GM12891 (cell line): ENCODE measurements at regions not wholly inside any gene's neighbourhood (a gene's known extent, or its start where the extent isn't known, plus 50 kb on each side); places are given as distances from the start of the nearest gene placed in this dataset.

Experiments used
- DNase-seq: peaks from one replicate; pipeline ENCODE4 v3.0.0; 2011; ENCODE audit warnings: low spot score; ENCODE audit not compliant: insufficient read length
- FAIRE-seq: peaks from 2 replicates; lab custom pipeline; 2011; peaks lifted over from hg19 to GRCh38; lab: Jason Lieb, UNC
- PAX5 ChIP-seq: IDR thresholded peaks from 2 replicates; pipeline ENCODE4 v1.6.1; 2011; ENCODE audit warnings: low read length, moderate library complexity, mild to moderate bottlenecking; ENCODE audit not compliant: insufficient read depth, severe bottlenecking
- POLR2A ChIP-seq: IDR thresholded peaks from 2 replicates; pipeline ENCODE4 v1.6.1; 2011; ENCODE audit warnings: low read depth, low read length, control low read depth
- POLR2AphosphoS5 ChIP-seq: IDR thresholded peaks from 2 replicates; pipeline ENCODE4 v1.6.1; 2011; ENCODE audit warnings: low read depth, low read length, control low read depth
- POU2F2 ChIP-seq: IDR thresholded peaks from 2 replicates; pipeline ENCODE4 v1.6.1; 2011; ENCODE audit warnings: low read depth, mild to moderate bottlenecking, control low read depth, low read length, moderate library complexity
- SPI1 ChIP-seq: IDR thresholded peaks from 2 replicates; pipeline ENCODE4 v1.6.1; 2011; ENCODE audit warnings: low read depth, low read length, control low read depth
- TAF1 ChIP-seq: IDR thresholded peaks from 2 replicates; pipeline ENCODE4 v1.6.1; 2011; ENCODE audit warnings: low read depth, low read length, control low read depth

DNA sequence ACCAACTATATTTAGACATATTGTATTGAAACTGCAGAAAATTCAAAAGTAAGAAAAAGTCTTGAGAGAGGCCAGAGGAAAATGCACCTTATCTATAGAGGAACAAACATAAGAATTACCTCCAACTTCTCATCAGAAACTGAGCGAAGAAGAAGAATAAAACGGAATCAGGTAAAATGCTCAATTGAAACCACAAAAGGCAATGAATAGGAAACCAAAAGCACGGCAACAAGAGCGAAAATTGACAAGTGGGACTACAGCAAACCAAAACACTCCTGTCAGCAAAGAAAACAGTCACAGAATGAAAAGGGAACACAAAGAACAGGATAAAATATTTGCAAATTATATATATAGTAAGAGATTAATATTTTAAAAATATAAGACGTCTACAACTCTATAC is 61.9 kb upstream of the PARP11 start:
- DNase-seq: no peak
- no peak for FAIRE-seq
- TF ChIP-seq POU2F2 (no peak), SPI1 (no peak), PAX5 (no peak)

DNA sequence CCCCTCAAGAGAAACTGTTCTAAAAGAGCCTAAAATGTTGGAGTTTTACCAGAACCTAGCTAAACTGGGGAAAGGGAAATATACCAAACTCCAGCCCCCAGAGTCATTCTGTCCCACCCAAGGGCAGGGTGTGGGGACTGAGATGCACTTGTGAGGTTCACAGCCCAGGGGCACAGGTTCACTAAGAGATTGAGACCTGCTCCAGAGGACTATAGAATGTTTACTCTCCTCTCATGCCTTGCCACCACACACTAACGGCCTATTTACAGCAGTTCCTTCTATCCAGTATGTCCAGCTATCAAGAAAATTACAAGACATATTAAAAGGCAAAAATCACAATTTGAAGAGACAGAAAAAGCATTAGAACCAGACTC is 60.6 kb upstream of the PARP11 start:
- TF ChIP-seq POLR2AphosphoS5: no peak
- TF ChIP-seq POLR2A: no peak
- TF ChIP-seq SPI1: no peak
- no peak for TF ChIP-seq PAX5
- no peak for TF ChIP-seq POU2F2
- TF ChIP-seq TAF1: no peak
- DNase-seq (no peak), FAIRE-seq (no peak)

DNA sequence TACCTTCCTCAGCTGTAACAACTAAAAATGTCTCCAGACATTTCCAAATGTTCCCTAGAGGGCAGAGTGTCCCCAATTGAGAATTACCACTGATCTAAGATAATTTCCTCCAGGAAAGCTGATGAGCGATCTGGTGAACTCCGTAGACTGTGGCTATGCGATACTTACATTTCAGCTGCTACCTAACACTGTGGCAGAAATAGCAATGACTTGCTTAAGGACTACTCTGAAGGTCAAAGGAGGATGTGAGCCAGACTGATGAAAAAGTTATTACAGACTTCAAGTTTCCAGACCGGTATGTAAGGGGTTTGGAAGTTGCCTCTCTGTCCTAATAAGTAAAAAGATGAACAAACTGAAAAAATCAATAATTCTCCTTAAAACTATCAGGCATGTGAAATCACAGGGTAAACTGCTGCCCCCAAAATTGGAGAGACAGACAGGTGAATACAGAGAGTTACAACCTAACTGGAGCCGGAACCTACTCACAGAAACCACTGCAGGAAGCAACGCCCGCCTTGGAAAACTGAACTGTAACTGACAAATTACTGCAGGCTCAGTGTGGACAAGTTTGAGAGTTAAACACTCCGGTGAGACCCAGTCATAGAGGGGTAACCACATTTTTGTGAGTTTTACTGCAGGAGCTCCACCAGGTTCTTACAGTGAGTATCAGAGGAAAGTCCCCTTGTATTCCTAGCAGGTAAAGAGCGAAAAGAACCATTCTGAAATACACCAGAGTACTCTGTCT is 60.0 kb upstream of the PARP11 start:
- TF ChIP-seq POLR2A: no peak
- no peak for TF ChIP-seq TAF1
- TF ChIP-seq SPI1: no peak
- no peak for TF ChIP-seq POLR2AphosphoS5
- TF ChIP-seq PAX5: no peak
- no peak for TF ChIP-seq POU2F2

DNA sequence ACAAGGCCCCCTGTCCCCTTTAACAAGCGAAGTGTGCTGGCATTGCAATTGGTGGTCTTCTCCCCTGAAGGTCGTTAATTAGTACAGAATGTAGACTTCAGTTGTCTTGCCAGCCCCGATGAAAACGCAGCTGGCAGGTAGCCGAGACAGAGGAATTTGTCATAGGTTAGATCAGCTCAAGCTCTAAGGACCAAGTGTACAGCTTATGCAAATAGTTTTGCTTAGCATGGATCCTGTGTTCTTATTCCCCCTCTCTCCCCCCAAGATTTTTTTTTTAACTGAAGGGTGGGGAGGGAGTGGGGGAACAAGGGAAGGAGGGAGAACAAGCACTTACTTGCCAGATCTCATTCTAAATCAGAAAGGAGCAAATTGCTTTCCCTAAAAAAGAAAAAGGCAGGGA is 58.6 kb upstream of the PARP11 start:
- DNase-seq (no peak), FAIRE-seq (no peak)
- TF ChIP-seq POU2F2 (no peak), SPI1 (no peak), PAX5 (no peak)

More for the DNA sequence above, 60.0 kb upstream of the PARP11 start:
- no peak for FAIRE-seq
- DNase-seq: no peak

DNA sequence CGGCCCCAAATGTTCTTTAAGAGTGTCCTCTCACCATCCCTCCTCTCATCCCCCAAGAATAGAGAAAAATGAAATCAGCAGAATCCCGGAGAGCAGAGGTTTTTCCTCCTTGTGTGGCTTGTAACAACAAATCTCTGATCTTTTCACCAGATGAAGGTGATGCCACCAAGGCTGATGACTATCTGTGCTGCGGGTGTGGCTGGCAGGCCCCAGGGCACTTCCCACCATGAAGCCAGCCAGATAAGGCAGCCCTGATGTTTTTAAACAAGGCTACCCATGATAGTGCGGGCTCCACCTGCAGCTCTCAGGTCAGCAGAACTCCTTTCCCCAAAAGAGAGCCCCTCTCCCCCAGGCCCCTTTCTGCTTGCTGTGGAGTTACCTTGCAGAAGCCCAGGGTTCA is 58.0 kb upstream of the PARP11 start:
- no peak for FAIRE-seq
- TF ChIP-seq SPI1 (no peak), POU2F2 (no peak), PAX5 (no peak), TAF1 (no peak), POLR2AphosphoS5 (no peak), POLR2A (no peak)
- DNase-seq: no peak

DNA sequence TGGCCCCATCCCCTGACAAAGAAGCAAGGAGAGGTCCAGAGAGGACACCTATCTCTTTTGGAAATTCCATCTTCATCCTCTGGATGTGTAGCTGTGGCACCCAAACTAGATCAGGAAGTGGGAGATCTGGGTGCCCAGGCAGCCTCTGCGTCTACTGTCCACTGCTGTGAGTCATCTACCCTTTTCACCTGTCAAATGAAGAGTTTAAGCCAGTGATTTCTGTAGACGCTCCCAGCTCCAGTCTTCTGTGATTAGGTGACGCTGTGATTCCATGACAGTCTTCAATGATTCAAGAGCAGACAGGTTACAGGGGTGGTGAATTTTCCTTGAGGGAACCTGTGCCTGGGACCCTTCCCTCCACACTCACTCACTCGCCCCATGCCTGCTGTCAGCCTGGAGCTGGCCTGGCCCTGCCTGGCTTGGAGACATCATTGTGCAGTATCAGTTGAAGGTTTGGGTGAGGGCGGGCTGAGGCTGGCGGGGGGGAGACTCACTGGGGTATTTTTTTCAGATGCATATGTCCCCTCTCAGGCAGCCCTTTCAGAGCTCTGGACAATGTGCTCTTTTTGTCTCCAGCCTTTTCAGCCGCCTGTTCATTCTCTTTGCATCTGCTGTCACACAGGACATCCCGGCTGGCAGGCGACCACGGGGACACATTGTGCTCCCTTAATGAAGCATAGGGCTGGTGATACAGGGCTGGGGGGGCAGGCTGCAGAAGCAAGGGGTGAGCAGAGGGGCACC is 56.8 kb upstream of the PARP11 start:
- TF ChIP-seq PAX5: no peak
- no peak for TF ChIP-seq POLR2A
- TF ChIP-seq POLR2AphosphoS5: no peak
- no peak for TF ChIP-seq SPI1
- TF ChIP-seq POU2F2: no peak
- TF ChIP-seq TAF1: no peak
- FAIRE-seq: no peak
- DNase-seq: no peak

DNA sequence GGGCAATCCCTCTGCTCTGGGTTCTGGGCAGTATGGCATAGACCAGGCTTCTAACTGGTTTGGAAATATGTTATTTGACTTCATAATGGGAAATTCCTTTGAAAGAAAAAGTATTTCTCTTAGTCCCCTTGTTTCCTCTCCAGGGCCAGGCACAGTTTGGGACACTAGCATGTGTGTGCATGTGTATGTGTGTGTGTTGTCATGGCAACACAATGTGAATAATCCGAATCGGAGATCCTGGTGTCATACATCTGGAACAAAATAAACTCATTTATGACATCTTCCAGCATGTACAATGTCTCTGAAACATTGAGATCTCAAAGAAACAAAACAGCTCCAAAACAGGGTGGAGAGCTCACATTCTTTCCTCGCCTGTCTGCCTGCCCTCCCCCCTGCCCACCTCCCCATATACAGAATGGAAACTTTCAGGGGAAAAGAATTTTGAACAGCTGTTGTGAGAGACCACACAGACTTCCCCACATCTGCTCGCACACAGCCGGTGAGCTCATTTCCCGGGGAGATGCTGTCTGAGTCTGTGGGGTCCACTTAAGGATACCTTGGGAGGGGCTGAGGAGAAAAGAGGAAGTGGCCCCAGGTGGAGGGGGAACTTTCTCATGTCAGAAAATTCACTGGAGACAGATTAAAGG is 55.5 kb upstream of the PARP11 start:
- DNase-seq: no peak
- TF ChIP-seq SPI1 (peak; percentile 93), PAX5 (no peak), POU2F2 (no peak), TAF1 (no peak), POLR2AphosphoS5 (no peak)
- FAIRE-seq: no peak

DNA sequence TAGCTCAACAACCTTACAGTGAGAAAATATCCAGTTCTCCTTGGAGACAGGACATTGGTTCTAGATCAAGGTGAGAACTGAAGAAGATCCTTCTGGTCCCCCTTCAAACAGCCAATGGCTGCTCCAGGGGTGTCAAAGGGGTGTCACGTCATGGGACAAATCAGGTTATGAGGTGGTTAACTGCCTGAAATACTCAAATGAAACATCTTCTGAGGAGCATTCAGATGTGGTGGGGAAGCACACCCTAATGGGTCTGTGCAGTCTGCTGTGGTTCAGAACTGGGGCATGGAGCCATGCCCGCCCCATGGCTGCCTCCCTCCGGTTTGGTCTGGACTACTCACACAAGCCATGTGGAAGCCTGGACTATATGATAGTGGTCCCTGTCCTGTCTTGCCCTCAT is 52.4 kb upstream of the PARP11 start:
- TF ChIP-seq POLR2A (no peak), PAX5 (no peak), POLR2AphosphoS5 (no peak), TAF1 (no peak), SPI1 (no peak), POU2F2 (no peak)
- FAIRE-seq (no peak), DNase-seq (no peak)

DNA sequence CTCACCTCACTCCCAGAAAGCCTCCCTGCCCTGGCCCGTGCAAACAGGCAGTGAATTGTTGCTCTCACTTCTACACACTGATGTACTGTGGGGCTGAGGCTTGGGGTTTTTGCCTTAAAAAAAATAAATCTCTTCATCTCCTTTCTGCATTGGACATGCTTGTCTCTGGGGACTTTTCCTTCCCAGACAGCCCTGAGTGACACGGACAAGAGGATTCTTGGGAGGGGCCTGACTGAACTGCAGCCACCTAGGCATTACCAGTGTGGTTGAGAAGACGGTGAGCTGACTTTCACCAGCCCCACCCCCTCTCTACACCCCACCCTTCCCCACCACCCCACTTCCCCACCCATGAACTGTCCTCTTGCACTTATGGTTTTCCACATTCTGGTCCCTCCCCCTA is 51.6 kb upstream of the PARP11 start:
- FAIRE-seq: no peak
- TF ChIP-seq POLR2A (no peak), PAX5 (no peak), SPI1 (no peak), TAF1 (no peak), POLR2AphosphoS5 (no peak), POU2F2 (no peak)

DNA sequence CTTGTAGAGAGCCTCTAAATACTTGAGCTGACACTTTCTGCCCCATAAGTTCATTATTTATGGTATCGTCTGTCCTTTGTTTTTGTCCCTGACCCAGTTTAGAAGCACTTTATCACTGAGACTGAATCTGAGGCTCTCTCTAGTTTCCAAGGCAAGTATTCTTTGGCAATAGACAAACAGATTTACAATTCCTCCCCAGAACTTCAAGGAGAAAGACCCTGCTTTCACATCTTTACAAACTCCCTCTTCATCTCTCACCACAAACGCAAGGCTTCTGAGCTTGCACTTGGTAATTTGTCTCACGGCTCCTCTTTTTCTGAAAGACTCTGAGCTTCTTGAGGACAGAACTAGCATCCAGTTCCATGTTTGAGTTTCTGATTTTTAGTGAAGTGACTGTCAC is 49.8 kb upstream of the PARP11 start:
- no peak for FAIRE-seq
- DNase-seq: no peak
- TF ChIP-seq SPI1 (no peak), PAX5 (no peak), POLR2AphosphoS5 (no peak), POLR2A (no peak), TAF1 (no peak)

More for the DNA sequence above, 51.6 kb upstream of the PARP11 start:
- DNase-seq: no peak
